HT1080 (cell line): ENCODE measurements at regions not wholly inside any gene's neighbourhood (a gene's known extent, or its start where the extent isn't known, plus 50 kb on each side); places are given as distances from the start of the nearest gene placed in this dataset.

Experiments
- DNase-seq: peaks from one replicate; pipeline ENCODE4 v3.0.0-alpha.2; 2015; ENCODE audit warnings: low read depth

DNA sequence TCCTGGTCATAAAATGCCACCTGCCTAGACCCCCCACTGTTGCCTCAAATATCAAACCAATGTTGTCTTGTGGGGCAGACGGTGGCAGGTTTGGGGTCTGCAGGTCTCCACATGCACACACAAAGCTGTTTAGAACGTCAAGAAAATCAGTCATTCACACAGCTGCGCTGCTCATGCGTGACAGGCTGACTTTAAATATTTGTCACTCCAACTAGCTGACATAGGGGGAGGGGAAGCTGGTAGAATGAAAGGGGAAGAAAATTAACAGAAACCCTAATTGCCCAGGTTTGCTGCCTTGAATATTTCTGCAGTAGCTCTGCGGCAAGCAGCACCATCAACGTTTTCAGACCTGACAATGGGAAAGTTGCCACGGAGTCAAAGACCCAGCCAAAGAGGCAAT, 201.8 kb downstream of the ABHD5 start:
- no peak for DNase-seq

GRCh38 chr3:43893727-43894126, 203.0 kb downstream of the ABHD5 start:
- no peak for DNase-seq

GRCh38 chr3:43894176-43895049, 203.7 kb downstream of the ABHD5 start:
- no peak for DNase-seq

GRCh38 chr3:43895573-43895972, 204.8 kb downstream of the ABHD5 start:
- no peak for DNase-seq

GRCh38 chr3:43902415-43902814, 211.7 kb downstream of the ABHD5 start:
- DNase-seq: no peak

GRCh38 chr3:43905157-43905556, 214.4 kb downstream of the ABHD5 start:
- DNase-seq: no peak

GRCh38 chr3:43906849-43907507, 216.2 kb downstream of the ABHD5 start:
- DNase-seq: no peak

DNA sequence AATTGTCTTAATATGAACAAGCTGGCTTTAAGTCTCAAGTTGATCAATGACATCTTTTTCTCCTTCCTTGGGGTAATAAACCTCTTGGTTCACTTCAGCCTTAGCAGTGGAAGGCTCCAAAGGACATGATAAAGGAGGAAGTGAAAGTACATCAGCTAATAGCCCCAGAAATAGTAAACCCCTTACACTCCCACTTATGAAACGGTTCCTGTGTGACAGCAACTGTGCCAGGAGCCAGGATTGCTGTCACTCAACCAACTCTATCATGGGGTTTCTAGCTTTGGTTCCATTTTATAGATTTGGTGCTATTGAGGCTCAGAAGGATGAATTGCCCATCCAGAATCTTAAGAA, 216.7 kb downstream of the ABHD5 start:
- DNase-seq: no peak

DNA sequence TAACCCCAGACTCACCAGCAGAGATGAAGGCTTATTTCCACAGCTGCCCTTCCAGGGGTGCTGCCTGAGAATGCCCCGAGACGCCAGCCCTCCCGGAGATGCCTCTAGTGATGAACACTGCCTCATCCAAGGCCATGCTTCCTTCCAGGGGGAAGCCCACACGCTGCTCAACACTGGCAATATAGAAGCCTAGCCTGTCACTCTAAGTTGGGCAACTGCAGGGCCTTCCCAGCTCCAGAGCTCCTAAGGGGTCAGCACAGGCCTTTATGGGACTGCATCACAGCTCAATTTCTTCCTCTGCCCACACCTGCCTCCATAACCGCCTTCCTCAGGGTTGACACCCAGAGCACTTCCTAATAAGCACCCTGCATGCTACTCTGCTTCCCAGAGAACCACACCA, 217.7 kb downstream of the ABHD5 start:
- no peak for DNase-seq

GRCh38 chr3:43909149-43909548, 218.4 kb downstream of the ABHD5 start:
- DNase-seq: no peak

DNA sequence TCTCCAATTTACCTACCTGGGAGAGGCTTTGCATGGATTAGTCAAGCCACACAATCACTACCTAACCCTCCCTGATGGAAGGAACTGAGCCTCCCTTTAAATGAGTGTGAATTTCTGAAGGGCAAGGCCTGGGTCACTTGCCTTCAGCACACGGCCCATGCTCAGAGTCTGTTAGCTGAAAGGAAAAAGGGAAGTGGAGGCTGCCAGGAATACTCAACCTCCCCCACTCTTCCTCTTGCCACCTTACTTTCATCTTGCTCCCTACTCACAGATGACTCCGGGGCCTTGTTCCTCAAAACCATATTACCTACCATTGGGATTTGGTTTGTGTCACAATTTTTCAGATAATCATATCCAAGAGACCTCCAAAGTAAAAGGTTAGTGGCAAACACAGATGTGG, 220.0 kb downstream of the ABHD5 start:
- no peak for DNase-seq

- no peak for DNase-seq
Measured at GRCh38 chr3:43913036-43913948, 222.6 kb downstream of the ABHD5 start.

DNA sequence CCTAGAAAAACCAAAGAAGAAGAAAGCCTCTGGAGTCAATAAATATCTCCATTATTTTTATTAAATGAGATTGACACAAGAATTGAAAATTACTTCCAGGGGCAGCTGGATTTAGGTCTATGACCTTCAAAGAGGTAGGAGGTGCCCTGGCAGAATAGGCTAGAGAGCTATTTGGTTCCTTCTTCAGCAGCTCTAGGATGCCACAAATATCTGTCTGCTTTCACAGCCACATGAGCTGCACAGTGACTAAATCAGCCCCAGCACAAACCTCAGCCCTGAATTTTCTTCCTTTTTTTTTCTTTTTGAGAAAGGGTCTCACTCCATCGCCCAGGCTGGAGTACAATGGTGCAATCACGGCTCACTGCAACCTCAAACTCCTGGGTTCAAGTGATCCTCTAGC, 223.5 kb downstream of the ABHD5 start:
- no peak for DNase-seq

DNA sequence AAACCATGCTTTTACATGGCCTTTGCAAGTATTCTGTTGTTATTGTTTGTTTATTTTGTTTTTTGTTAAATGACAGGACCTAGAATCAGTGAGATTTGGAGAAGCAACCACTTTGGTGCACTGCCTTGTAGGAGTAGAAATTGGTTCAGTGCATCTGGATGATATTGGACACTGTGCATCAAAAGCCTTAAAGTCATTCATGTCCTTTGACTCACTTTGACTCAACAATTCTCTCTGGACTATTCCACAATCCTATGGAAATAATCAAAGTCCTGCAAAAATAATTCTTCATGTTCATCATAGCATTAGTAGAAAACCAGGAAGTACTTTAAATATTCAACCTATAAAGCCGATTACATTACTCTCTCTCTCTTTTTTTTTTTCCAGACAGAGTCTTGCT, 224.8 kb downstream of the ABHD5 start:
- DNase-seq: no peak

DNA sequence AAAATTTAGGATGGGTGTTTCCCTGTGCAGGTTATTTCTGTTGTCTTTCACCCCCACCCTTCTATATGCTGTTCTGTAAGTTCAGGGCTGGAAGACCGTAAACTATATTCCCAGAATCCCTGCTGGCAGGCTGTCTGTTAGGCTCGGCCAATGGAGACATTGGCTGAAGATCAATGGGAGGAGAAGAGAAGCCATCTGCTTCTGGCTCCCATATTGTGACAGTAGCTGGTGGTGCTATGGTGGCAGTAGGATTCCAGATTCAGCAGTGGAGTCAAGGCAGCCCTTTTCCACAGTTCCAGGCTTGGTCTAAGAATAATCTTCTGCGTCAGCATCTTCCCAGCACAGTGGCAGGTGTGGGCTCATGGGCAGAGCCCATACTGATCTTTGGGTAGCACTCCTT, 226.6 kb downstream of the ABHD5 start:
- DNase-seq: no peak

DNA sequence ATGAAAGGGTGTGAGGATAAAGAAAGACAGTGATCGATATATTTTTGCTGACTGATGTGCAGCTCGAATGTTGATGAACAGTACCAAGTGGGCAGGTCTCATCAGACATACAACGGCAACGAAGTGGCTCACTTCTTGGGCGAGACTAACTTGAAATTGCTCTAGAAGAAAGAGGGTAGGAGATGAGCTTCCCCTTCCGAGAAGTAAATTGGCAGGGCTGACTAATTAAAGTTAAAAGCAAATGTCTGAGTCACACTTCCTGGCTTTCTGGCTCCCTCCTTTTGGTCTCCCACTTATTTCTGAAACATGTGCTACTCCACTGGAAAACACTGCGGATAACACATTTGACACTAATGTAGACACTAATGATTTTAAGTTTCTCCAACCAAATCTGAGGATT, 228.3 kb downstream of the ABHD5 start:
- DNase-seq: peak; percentile 74

DNA sequence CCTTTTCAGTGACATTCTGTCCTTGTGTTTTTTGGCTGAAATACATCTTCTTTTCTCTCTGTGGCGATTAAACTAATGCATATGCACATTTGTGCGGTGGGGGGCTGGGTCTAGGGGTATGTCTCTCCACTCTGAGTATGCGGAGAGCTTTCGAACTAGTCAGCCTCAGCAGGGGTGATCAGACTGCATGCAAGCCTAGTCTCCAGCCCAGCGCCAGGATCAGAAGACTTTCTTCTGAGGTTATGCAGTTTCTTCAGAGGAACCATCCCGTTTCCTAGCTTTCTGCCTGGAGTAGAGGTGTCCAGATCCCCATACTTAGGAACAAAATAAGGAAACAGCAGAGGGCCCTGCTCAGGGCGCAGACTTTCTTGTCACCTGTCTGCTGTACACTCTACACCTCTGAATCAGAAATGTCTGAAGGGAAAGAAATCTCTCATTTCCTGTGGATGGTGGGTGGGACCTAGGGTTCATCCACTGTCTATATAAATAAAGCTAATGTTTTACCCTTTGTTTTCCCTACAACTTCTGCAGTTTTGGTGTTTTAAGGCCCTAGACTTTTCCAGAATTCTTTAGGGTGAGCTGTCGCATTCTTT, 230.4 kb downstream of the ABHD5 start:
- DNase-seq: no peak

DNA sequence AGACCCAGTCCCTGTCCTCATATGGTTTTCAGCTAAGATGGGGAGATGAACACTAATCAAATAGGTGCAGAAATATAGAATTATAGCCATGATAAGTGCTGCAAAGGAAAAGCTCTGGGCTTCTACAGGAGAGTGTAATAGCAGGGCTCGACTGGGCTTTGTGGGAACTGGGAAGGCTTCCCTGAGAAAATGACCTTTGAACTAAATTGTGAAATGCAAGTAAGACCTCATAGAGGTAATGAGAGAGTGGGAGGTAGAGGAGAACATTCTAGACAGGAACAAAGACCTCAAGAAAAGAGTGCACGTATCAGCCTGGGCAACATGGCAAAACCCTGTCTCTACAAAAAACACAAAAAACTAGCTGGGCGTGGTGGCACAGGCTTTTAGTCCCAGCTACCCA, 231.6 kb downstream of the ABHD5 start:
- no peak for DNase-seq

DNA sequence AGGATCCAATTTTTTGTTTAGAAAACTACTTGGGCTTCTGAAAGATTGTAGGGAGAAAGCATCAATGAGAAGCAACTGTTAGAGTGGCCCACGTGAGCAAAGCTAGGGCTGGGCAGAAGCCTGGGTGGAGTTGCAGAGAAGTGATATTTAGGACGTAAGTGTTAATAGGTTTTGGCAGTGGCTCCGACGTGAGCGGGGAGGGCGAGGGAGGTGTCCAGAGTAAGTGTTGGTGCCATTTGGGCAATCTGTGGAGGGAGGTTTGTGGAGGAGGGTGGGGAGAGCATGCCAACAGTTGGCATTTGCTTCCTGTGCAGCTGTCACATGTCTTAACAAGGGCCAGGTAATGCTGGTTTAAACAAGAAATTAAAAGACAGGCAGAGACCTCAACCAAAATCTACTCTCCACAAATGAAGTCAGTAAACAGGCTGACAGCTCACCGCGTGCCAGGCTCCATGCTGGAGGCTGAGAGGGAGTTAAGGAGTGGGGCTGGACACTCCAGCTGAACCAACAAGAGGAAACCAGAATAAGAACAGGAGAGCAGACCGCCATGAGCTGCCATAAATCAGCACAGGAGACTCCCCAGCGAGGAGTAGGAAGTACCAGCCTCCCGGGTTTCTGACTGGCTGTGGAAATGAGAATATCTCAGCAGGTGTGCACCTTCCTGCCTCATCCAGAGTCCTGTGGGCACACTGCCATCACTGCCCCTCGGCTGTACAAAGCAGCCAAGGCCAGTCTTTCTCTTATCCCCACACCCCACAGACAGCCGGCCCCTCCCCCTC, 232.6 kb downstream of the ABHD5 start:
- DNase-seq: no peak

- no peak for DNase-seq
Measured at GRCh38 chr3:43926055-43926454, 235.3 kb downstream of the ABHD5 start.

DNA sequence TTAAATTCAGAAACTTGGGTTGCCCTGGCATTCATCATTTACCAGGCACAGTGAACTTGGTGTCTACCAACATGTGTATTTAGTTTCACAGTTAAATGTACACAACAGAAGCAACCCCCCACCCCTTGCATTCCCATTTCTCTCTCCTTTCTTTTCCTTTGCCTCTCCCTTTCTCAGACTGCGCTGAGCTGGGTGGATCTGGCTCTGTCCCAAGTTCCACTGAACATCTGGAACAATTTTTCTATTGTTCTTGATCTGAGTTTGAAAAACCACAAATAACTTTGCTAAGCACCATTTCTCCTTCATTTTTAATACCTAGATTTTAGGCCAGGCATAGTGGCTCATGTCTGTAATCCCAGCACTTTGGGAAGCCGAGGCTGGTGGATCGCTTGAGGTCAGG, 242.2 kb downstream of the ABHD5 start:
- peak; percentile 54 for DNase-seq
